OCI-LY1 (cell line): ENCODE measurements at regions not wholly inside any gene's neighbourhood (a gene's known extent, or its start where the extent isn't known, plus 50 kb on each side); places are given as distances from the start of the nearest gene placed in this dataset.

Experiments
- H2AFZ ChIP-seq: fragments of 200-600 bp; sonication (generic), shearing (Covaris generic); 2 replicates; pipeline ENCODE4 v1.6.0; 2014; ENCODE audit warnings: antibody characterized with exemption, mild to moderate bottlenecking, low read length
- H3F3A ChIP-seq: fragments of 200-600 bp; sonication (generic), shearing (Covaris generic); 2 replicates; pipeline ENCODE4 v1.6.0; 2014; ENCODE audit warnings: mild to moderate bottlenecking, antibody characterized with exemption, low read length, moderate library complexity; ENCODE audit not compliant: insufficient read depth
- H3K27ac ChIP-seq: fragments of 200-600 bp; sonication (generic); 2 replicates; pipeline ENCODE4 v1.5.1; 2014; ENCODE audit warnings: low read length, mixed run types, mild to moderate bottlenecking, low read depth; ENCODE audit not compliant: poor library complexity, severe bottlenecking
- H3K27me3 ChIP-seq: fragments of 200-600 bp; sonication (generic); 2 replicates; pipeline ENCODE4 v1.6.0; 2014; ENCODE audit warnings: antibody characterized with exemption, mild to moderate bottlenecking, low read length, moderate library complexity; ENCODE audit not compliant: insufficient read depth
- H3K36me3 ChIP-seq: fragments of 200-600 bp; sonication (generic); 2 replicates; pipeline ENCODE4 v1.6.1; 2014; ENCODE audit warnings: mild to moderate bottlenecking, antibody characterized with exemption, low read length, moderate library complexity, mixed read lengths; ENCODE audit not compliant: insufficient read depth
- H3K4me1 ChIP-seq: fragments of 200-600 bp; sonication (generic); 2 replicates; pipeline ENCODE4 v1.5.1; 2014; ENCODE audit warnings: mild to moderate bottlenecking, low read length, moderate library complexity; ENCODE audit not compliant: insufficient read depth, severe bottlenecking
- H3K4me2 ChIP-seq: fragments of 200-600 bp; sonication (generic), shearing (Covaris generic); 2 replicates; pipeline ENCODE4 v1.6.1; 2014; ENCODE audit warnings: low read length
- H3K4me3 ChIP-seq: fragments of 200-600 bp; sonication (generic); 2 replicates; pipeline ENCODE4 v1.5.1; 2014; ENCODE audit warnings: low read length, low read depth, mild to moderate bottlenecking, mixed read lengths; ENCODE audit not compliant: poor library complexity, severe bottlenecking
- H3K79me2 ChIP-seq: fragments of 200-600 bp; shearing (Covaris generic); 2 replicates; pipeline ENCODE4 v1.6.1; 2016; ENCODE audit warnings: mixed run types, low read length, mixed read lengths; ENCODE audit not compliant: insufficient read depth
- H3K9ac ChIP-seq: fragments of 200-600 bp; sonication (generic), shearing (Covaris generic); 2 replicates; pipeline ENCODE4 v1.6.1; 2014; ENCODE audit warnings: mild to moderate bottlenecking, low read length, mixed read lengths
- H3K9me2 ChIP-seq: fragments of 200-600 bp; sonication (generic), shearing (Covaris generic); 2 replicates; pipeline ENCODE4 v1.6.1; 2014; ENCODE audit warnings: low read depth, mild to moderate bottlenecking, low read length, mixed read lengths
- H3K9me3 ChIP-seq: fragments of 200-600 bp; shearing (Covaris generic); 2 replicates; pipeline ENCODE4 v1.6.1; 2014; ENCODE audit warnings: low read length, mixed read lengths
- H4K20me1 ChIP-seq: fragments of 200-600 bp; sonication (generic), shearing (Covaris generic); 2 replicates; pipeline ENCODE4 v1.6.0; 2016; ENCODE audit warnings: mild to moderate bottlenecking, low read length; ENCODE audit not compliant: insufficient read depth
- CTCF ChIP-seq: fragments of 200-600 bp; sonication (generic), shearing (Covaris generic); IDR thresholded peaks from 2 replicates; pipeline ENCODE4 v1.5.1; 2017; ENCODE audit warnings: mild to moderate bottlenecking, antibody characterized with exemption, low read length, moderate library complexity, mixed read lengths
- EZH2 ChIP-seq: fragments of 200-600 bp; sonication (generic), shearing (Covaris generic); IDR thresholded peaks from 2 replicates; pipeline ENCODE4 v1.8.0; 2017; ENCODE audit warnings: borderline replicate concordance, mixed run types, mild to moderate bottlenecking, antibody characterized with exemption, low read length, moderate library complexity, mixed read lengths

GRCh38 chr7:130985361-130985760 is 251.4 kb upstream of the KLF14 start:
- no peak overlapping the region for H3K4me3 ChIP-seq
- TF ChIP-seq EZH2, result no peak
- no peak for TF ChIP-seq CTCF
- peaks cover 77% of the 10 kb centered on the region for H3K36me3 ChIP-seq
- H3K4me2 ChIP-seq, result no peak overlapping the region
- H4K20me1 ChIP-seq, result no peaks in the 10 kb centered on the region
- no peak overlapping the region for H2AFZ ChIP-seq
- H3K27ac ChIP-seq, result no peak overlapping the region
- peaks cover 4% of the 10 kb centered on the region; the same call in 1 of the 2 replicates for H3F3A ChIP-seq
- H3K9me3 ChIP-seq, result no peaks in the 10 kb centered on the region
- H3K4me1 ChIP-seq, result peaks cover 18% of the 10 kb centered on the region
- no peak overlapping the region for H3K9ac ChIP-seq
- H3K9me2 ChIP-seq, result no peaks in the 10 kb centered on the region
- H3K27me3 ChIP-seq, result no peaks in the 10 kb centered on the region
- H3K79me2 ChIP-seq, result peaks cover 53% of the 10 kb centered on the region

GRCh38 chr7:130986261-130986690 is 252.3 kb upstream of the KLF14 start:
- Histone ChIP-seq H3F3A (peaks cover 4% of the 10 kb centered on the region; the same call in 1 of the 2 replicates), H2AFZ (no peak overlapping the region), H3K36me3 (peaks cover 80% of the 10 kb centered on the region), H3K4me2 (no peak overlapping the region), H4K20me1 (no peaks in the 10 kb centered on the region), H3K9me3 (no peaks in the 10 kb centered on the region), H3K79me2 (peaks cover 52% of the 10 kb centered on the region), H3K27ac (no peak overlapping the region), H3K27me3 (no peaks in the 10 kb centered on the region), H3K9ac (no peak overlapping the region), H3K4me1 (peaks cover 26% of the 10 kb centered on the region), H3K9me2 (no peaks in the 10 kb centered on the region), H3K4me3 (no peak overlapping the region)
- no peak for TF ChIP-seq EZH2
- TF ChIP-seq CTCF, result no peak

GRCh38 chr7:130987092-130987491 is 253.1 kb upstream of the KLF14 start:
- peaks cover 53% of the 10 kb centered on the region for H3K79me2 ChIP-seq
- no peak overlapping the region for H3K4me3 ChIP-seq
- no peaks in the 10 kb centered on the region for H4K20me1 ChIP-seq
- H3K9me2 ChIP-seq, result no peaks in the 10 kb centered on the region
- H3K4me1 ChIP-seq, result peaks cover 26% of the 10 kb centered on the region
- peaks cover 4% of the 10 kb centered on the region; the same call in 1 of the 2 replicates for H3F3A ChIP-seq
- H3K9me3 ChIP-seq, result no peaks in the 10 kb centered on the region
- H3K36me3 ChIP-seq, result peaks cover 79% of the 10 kb centered on the region
- no peak overlapping the region for H2AFZ ChIP-seq
- no peak overlapping the region for H3K4me2 ChIP-seq
- H3K9ac ChIP-seq, result no peak overlapping the region
- H3K27me3 ChIP-seq, result no peaks in the 10 kb centered on the region
- no peak for TF ChIP-seq EZH2
- no peak for TF ChIP-seq CTCF
- H3K27ac ChIP-seq, result no peak overlapping the region
